Naive thymus-derived CD8-positive, alpha-beta T cell (primary cell): ENCODE measurements at regions not wholly inside any gene's neighbourhood (a gene's known extent, or its start where the extent isn't known, plus 50 kb on each side); places are given as distances from the start of the nearest gene placed in this dataset.
"Not testable (repeated sequence)": the region's sequence is repeated elsewhere in the genome, so short reads cannot be mapped to it uniquely, and the experiment has no call there.

Experiments used
- ATAC-seq, 2 donors: fragments of 150-1000 bp; cut with Tn5 transposase in 1 of 2; sonication (Bioruptor Pico), chemical (Tn5 transposase) in 1 of 2; 1 replicate in 1 of 2; 2 replicates in 1 of 2; pipeline ENCODE4 v1.10.0; 2021; ENCODE audit warnings: mild to moderate bottlenecking in 2 of 2, moderate library complexity in 2 of 2
- POLR2A ChIA-PET: fragments of 350-600 bp; sonication (Branson Sonifier 250); formaldehyde crosslinking; loops from one replicate; lab custom pipeline; 2021; ENCODE audit warnings: antibody characterized with exemption; lab: Charles Lee
- DNase-seq, 10 donors: peaks; one replicate each; pipeline versions ENCODE4 v3.0.0 to v3.0.0-alpha.2; 2020 to 2022
- H3K27ac Mint-ChIP-seq, 10 donors: one replicate each; pipeline ENCODE4 v1.8.0; 2020 to 2022; ENCODE audit warnings: mild to moderate bottlenecking in 10 of 10, mixed read lengths in 10 of 10, moderate library complexity in 4 of 10, inconsistent platforms in 1 of 10
- H3K27me3 Mint-ChIP-seq, 5 donors: one replicate each; pipeline ENCODE4 v1.8.0; 2021 to 2022; ENCODE audit warnings: mixed read lengths in 5 of 5
- H3K36me3 Mint-ChIP-seq, 3 donors: one replicate each; pipeline ENCODE4 v1.8.0; 2020 to 2022; ENCODE audit warnings: mixed read lengths in 3 of 3, mild to moderate bottlenecking in 2 of 3, inconsistent platforms in 1 of 3
- H3K4me1 Mint-ChIP-seq, 4 donors: one replicate each; pipeline ENCODE4 v1.8.0; 2021 to 2022; ENCODE audit warnings: mixed read lengths in 4 of 4
- H3K4me3 Mint-ChIP-seq, 10 donors: one replicate each; pipeline ENCODE4 v1.8.0; 2020 to 2022; ENCODE audit warnings: mild to moderate bottlenecking in 10 of 10, mixed read lengths in 10 of 10, moderate library complexity in 6 of 10, inconsistent platforms in 1 of 10
- H3K9me3 Mint-ChIP-seq, 9 donors: one replicate each; pipeline ENCODE4 v1.8.0; 2020 to 2022; ENCODE audit warnings: mixed read lengths in 9 of 9, mild to moderate bottlenecking in 3 of 9, inconsistent platforms in 1 of 9, moderate library complexity in 1 of 9

GRCh38 chr9:64066736-64067368 is 1218.2 kb downstream of the FOXD4L5 start:
- Mint-ChIP-seq H3K4me3 (no peak overlapping the region), H3K27ac (no peak overlapping the region), H3K36me3 (peaks cover 0 to 15% (median 3%) of the 10 kb centered on the region in 3 donors), H3K27me3 (no peaks in the 10 kb centered on the region), H3K9me3 (peaks cover 0 to 18% (median 10%) of the 10 kb centered on the region in 9 donors), H3K4me1 (no peaks in the 10 kb centered on the region)
- peak in 1 of 10 donors; percentile 15 for DNase-seq
- ATAC-seq: no peak
- POLR2A ChIA-PET: no interaction called here

DNA sequence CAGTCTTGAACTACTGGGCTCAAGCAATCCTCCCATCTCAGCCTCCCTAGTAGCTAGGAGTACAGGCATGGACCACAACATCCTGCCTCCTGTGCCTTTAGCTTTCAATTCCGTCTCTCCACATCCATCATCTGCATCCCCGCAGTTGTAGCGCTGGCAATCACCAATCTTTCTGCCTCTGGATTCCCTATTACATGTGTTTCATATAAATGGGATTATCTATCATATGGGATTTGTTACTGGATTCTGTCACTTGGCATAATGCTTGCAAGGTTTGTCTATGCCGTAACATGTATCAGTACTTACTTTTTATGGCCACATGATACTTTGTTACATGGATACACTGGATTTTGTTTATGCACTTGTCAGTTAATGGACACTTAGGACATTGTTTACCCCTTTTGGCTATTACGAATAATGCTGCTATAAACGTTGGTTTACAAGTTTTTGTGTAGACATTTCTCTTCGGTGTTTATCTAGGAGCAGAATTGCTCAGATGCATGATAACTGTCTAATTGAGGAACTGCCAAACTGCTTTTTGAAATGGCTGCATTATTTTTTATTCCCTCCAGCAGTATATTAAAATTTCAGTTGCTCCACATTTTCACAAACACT is 1223.9 kb downstream of the FOXD4L5 start:
- ATAC-seq (no peak), DNase-seq (no peak)
- POLR2A ChIA-PET: no interaction called here
- no peaks in the 10 kb centered on the region for H3K4me1 Mint-ChIP-seq
- H3K27ac Mint-ChIP-seq: no peak overlapping the region
- peaks cover 0 to 10% (median 3%) of the 10 kb centered on the region in 3 donors for H3K36me3 Mint-ChIP-seq
- H3K9me3 Mint-ChIP-seq: peaks cover 0 to 16% (median 9%) of the 10 kb centered on the region in 9 donors
- no peaks in the 10 kb centered on the region for H3K27me3 Mint-ChIP-seq
- no peak overlapping the region for H3K4me3 Mint-ChIP-seq

DNA sequence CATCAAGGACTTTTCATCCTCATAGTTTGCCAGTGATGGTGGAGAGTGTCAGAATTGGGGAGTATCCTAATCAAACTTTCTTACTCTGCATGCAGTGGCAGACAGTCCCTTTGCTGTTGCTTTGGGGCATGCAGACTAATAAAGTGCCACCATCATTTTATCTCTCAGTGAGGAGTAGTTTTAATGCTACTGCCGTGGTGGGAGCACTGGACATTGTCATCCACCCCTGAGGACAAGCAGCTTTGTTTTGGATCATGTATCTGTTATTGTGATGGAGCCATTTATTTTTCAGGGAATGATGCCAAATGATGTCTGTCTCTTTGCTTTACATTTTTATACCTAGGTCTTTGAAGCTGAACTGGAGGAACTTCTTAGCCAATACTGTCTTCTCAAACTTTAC is 1226.9 kb downstream of the FOXD4L5 start:
- H3K4me3 Mint-ChIP-seq, H3K9me3 Mint-ChIP-seq, ATAC-seq, H3K4me1 Mint-ChIP-seq, DNase-seq, H3K27me3 Mint-ChIP-seq, POLR2A ChIA-PET, H3K36me3 Mint-ChIP-seq, H3K27ac Mint-ChIP-seq: not testable (repeated sequence)

GRCh38 chr9:64057553-64057952 is 1227.5 kb downstream of the FOXD4L5 start:
- Mint-ChIP-seq H3K4me1 (no peaks in the 10 kb centered on the region), H3K9me3 (peaks cover 0 to 9% (median 1%) of the 10 kb centered on the region in 9 donors), H3K27me3 (no peaks in the 10 kb centered on the region), H3K4me3 (no peak overlapping the region), H3K36me3 (no peaks in the 10 kb centered on the region), H3K27ac (no peak overlapping the region)
- ATAC-seq (no peak), DNase-seq (no peak)
- POLR2A ChIA-PET: no interaction called here

DNA sequence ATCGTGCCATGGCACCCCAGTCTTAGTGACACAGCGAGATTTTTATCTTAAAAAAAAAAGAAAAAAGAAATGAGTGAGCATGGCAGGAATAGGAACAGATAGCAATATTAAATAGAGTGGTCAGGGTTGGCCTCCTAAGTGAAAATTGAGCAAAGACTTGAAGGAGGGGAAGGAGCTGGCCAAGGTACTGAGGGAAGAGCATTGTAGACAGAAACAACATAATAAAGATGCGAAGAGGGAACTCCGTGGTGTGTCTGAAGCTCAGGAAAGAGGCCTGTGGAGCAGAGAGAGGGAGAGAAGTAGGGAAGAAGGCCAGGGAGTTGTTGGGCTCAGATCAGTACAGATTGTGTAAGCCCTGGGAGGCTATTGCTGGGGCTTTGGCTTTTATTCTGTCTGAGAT is 1256.1 kb downstream of the FOXD4L5 start:
- H3K9me3 Mint-ChIP-seq: peaks cover 0 to 14% (median 4%) of the 10 kb centered on the region in 9 donors
- H3K27me3 Mint-ChIP-seq, H3K4me1 Mint-ChIP-seq, ATAC-seq, DNase-seq, POLR2A ChIA-PET, H3K4me3 Mint-ChIP-seq, H3K36me3 Mint-ChIP-seq, H3K27ac Mint-ChIP-seq: not testable (repeated sequence)

DNA sequence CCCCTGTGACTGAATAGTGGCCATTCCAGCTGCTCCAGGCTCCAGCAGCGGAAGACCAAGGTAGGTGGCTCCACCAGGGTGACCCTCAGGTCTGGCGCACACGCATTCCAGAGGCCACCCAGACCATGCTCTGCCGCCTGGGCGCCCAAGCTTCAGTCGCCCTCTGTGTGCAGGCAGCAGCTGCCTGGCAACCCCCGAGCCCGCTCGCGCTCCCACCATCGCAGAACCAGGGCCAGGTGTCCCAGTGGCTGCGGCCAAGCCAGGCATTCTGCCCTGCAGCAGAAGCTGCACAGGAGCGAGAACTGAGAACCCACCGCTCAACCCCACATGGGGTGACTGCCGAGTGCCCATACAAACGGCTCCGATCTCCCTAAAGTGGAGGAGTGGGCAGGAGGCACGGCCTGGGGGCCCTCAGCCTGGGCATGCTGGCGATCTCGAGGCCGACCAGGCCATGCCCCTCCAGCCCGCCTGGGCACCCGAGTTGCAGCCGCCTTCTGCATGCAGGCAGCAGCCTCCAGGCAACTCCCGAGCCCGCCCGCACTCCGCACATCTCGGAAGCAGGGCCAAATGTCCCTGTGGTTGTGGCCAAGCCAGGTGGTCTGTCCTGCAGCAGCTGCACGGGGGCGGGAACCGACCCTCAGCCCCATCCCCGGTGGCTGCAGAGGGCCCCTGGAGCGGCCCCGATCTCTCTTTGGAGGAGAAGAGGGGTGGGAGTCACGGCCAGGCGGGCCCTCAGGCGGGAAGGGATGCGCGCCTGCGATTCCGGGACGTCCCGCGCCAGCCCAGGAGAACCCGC is 1264.1 kb downstream of the FOXD4L5 start:
- H3K9me3 Mint-ChIP-seq, H3K27me3 Mint-ChIP-seq, H3K36me3 Mint-ChIP-seq, ATAC-seq, H3K27ac Mint-ChIP-seq, DNase-seq, POLR2A ChIA-PET, H3K4me3 Mint-ChIP-seq, H3K4me1 Mint-ChIP-seq: not testable (repeated sequence)

- DNase-seq, H3K4me1 Mint-ChIP-seq, POLR2A ChIA-PET, ATAC-seq, H3K36me3 Mint-ChIP-seq, H3K27me3 Mint-ChIP-seq, H3K27ac Mint-ChIP-seq: not testable (repeated sequence)
- Mint-ChIP-seq H3K9me3 (peaks cover 0 to 13% (median 4%) of the 10 kb centered on the region in 9 donors), H3K4me3 (peak overlapping the region in 1 of 10 donors; percentile 83)
Observed at GRCh38 chr9:64017666-64018065, 1267.3 kb downstream of the FOXD4L5 start.

DNA sequence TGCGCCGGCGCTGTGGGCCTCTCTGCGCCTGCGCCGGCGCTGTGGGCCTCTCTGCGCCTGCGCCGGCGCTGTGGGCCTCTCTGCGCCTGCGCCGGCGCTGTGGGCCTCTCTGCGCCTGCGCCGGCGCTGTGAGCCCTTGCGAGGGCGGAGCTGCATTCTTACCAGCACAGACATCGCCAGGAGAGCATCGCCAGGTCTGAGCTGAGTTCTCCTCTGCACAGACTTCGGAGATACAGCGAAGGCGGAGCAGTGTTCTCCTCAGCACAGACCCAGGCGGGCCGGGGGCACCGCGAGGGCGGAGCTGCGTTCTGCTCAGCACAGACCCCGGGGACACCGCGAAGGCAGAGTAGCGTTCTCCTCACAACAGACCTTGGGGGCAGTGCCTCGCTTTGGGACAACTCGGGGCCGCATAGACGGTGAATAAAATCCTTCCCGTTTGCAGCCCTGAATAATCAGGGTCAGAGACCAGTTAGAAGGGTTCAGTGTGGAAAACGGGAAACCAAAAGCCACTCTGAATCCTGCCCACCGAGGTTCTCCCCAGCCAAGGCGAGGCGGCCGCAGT is 1268.1 kb downstream of the FOXD4L5 start:
- ATAC-seq (peak; percentile 47 to 77), DNase-seq (peak in 5 of 10 donors; percentile 4 to 38 (median 31))
- POLR2A ChIA-PET, H3K36me3 Mint-ChIP-seq, H3K27me3 Mint-ChIP-seq, H3K4me1 Mint-ChIP-seq: not testable (repeated sequence)
- Mint-ChIP-seq H3K9me3 (peaks cover 0 to 11% (median 4%) of the 10 kb centered on the region in 9 donors), H3K27ac (peak overlapping the region in 5 of 10 donors; percentile 35 to 81 (median 56)), H3K4me3 (peak overlapping the region in 7 of 10 donors; percentile 44 to 85 (median 75))

- Mint-ChIP-seq H3K9me3 (peaks cover 0 to 11% (median 4%) of the 10 kb centered on the region in 9 donors), H3K4me3 (peak overlapping the region in 6 of 10 donors; percentile 39 to 73 (median 58)), H3K27ac (peak overlapping the region in 2 of 10 donors; percentile 5 to 59)
- H3K4me1 Mint-ChIP-seq, H3K27me3 Mint-ChIP-seq, H3K36me3 Mint-ChIP-seq, ATAC-seq, POLR2A ChIA-PET: not testable (repeated sequence)
- DNase-seq: peak in 2 of 10 donors; percentile 4 to 15
Observed at GRCh38 chr9:64016246-64016645, 1268.8 kb downstream of the FOXD4L5 start.

- H3K9me3 Mint-ChIP-seq: peaks cover 0 to 13% (median 3%) of the 10 kb centered on the region in 9 donors
- ATAC-seq: no peak
- no peak for DNase-seq
- no peak overlapping the region for H3K27ac Mint-ChIP-seq
- peaks cover 0 to 4% (median 0%) of the 10 kb centered on the region in 3 donors for H3K36me3 Mint-ChIP-seq
- H3K4me1 Mint-ChIP-seq: peaks cover 0 to 2% (median under 1%) of the 10 kb centered on the region in 4 donors
- POLR2A ChIA-PET: no interaction called here
- H3K27me3 Mint-ChIP-seq: peaks cover 0 to 2% (median 0%) of the 10 kb centered on the region in 5 donors
- no peak overlapping the region for H3K4me3 Mint-ChIP-seq
Observed at GRCh38 chr9:64015136-64015535, 1269.9 kb downstream of the FOXD4L5 start.

DNA sequence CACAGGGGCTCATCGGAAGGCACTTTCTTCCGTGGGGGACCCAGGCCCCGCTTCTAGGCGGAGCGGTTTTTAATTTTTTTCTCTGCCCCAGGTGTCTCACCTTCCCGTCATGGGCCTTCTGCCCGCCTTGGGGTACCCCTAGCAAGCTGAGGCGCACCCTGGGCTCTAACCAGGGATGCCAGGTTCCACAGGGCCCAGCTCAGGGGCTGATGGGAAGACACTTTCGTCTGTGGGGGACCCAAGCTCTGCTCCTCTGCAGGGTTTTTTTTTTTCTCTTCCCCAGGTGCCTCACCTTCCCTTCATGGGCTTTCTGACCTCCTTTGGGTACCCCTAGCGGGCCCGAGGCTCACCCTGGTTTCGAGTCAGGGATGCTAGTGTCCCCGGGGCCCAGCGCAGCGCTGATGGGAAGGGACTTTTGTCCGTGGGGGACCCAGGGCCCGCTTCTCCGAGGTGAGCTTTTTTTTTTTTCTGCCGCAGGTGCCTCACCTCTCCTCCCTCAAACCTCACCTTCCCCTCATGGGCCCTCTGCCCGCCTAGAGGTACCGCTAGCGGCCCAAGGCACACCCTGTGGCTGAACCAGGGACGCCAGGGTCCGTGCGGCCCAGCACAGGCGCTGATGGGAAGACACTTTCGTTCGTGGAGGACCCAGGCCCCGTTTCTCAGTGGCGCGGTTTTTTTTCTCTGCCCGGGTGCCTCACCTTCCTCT is 1270.5 kb downstream of the FOXD4L5 start:
- peak overlapping the region in 1 of 10 donors; percentile 20 for H3K4me3 Mint-ChIP-seq
- H3K27ac Mint-ChIP-seq, DNase-seq, POLR2A ChIA-PET, H3K4me1 Mint-ChIP-seq, H3K27me3 Mint-ChIP-seq, ATAC-seq, H3K36me3 Mint-ChIP-seq: not testable (repeated sequence)
- H3K9me3 Mint-ChIP-seq: peaks cover 0 to 13% (median 3%) of the 10 kb centered on the region in 9 donors

- H3K27me3 Mint-ChIP-seq, ATAC-seq, H3K4me3 Mint-ChIP-seq, H3K4me1 Mint-ChIP-seq, H3K27ac Mint-ChIP-seq, POLR2A ChIA-PET, DNase-seq, H3K36me3 Mint-ChIP-seq: not testable (repeated sequence)
- peaks cover 0 to 13% (median 0%) of the 10 kb centered on the region in 9 donors for H3K9me3 Mint-ChIP-seq
Observed at GRCh38 chr9:64013122-64013521, 1271.9 kb downstream of the FOXD4L5 start.
